ENCODE measurements at regions not wholly inside any gene's neighbourhood (a gene's known extent, or its start where the extent isn't known, plus 50 kb on each side); places are given as distances from the start of the nearest gene placed in this dataset.

- H3K27me3 ChIP-seq (ENCODE audit: control insufficient read depth, low read length), result no peaks in the 10 kb centered on the region
- no peak overlapping the region for H3K4me3 ChIP-seq (ENCODE audit: low read length)
- H4K20me1 ChIP-seq (ENCODE audit: control insufficient read depth, insufficient read depth, low read depth, low read length), result no peaks in the 10 kb centered on the region
- no peaks in the 10 kb centered on the region for H3K4me1 ChIP-seq (ENCODE audit: control insufficient read depth, low read length)
- H3K9me3 ChIP-seq (ENCODE audit: control insufficient read depth, insufficient read depth, low read length), result no peaks in the 10 kb centered on the region
- no peaks in the 10 kb centered on the region for H3K79me2 ChIP-seq (ENCODE audit: control insufficient read depth, low read length)
- no peak overlapping the region for H3K27ac ChIP-seq (ENCODE audit: low read depth, low read length)
- H3K9me2 ChIP-seq (replicated peaks; ENCODE audit: control insufficient read depth, low read length), result no peaks in the 10 kb centered on the region
- no peak overlapping the region for H3K4me2 ChIP-seq (ENCODE audit: low read length)
- TF ChIP-seq EZH2phosphoT487 (IDR thresholded peaks at IDR 0.05; ENCODE audit: borderline replicate concordance, low read length) (no peak), CTCF (IDR thresholded peaks at IDR 0.05; ENCODE audit: low read depth, low read length, poor library complexity, severe bottlenecking) (no peak)
- H3K36me3 ChIP-seq (ENCODE audit: control insufficient read depth, low read length), result no peaks in the 10 kb centered on the region
- H3F3A ChIP-seq (ENCODE audit: control insufficient read depth, insufficient read depth), result no peaks in the 10 kb centered on the region
These were observed 80.1 kb downstream of the EOMES start for GRCh38 chr3:27641888-27642601.

GRCh38 chr3:27641271-27641800 lies 80.8 kb downstream of the EOMES start:
- Histone ChIP-seq H3K4me1 (ENCODE audit: control insufficient read depth, low read length) (no peaks in the 10 kb centered on the region), H3K4me3 (ENCODE audit: low read length) (no peak overlapping the region), H3F3A (ENCODE audit: control insufficient read depth, insufficient read depth) (no peaks in the 10 kb centered on the region), H3K27ac (ENCODE audit: low read depth, low read length) (no peak overlapping the region), H3K36me3 (ENCODE audit: control insufficient read depth, low read length) (no peaks in the 10 kb centered on the region), H3K79me2 (ENCODE audit: control insufficient read depth, low read length) (no peaks in the 10 kb centered on the region), H3K9me2 (replicated peaks; ENCODE audit: control insufficient read depth, low read length) (no peaks in the 10 kb centered on the region), H3K9me3 (ENCODE audit: control insufficient read depth, insufficient read depth, low read length) (no peaks in the 10 kb centered on the region), H4K20me1 (ENCODE audit: control insufficient read depth, insufficient read depth, low read depth, low read length) (no peaks in the 10 kb centered on the region), H3K27me3 (ENCODE audit: control insufficient read depth, low read length) (no peaks in the 10 kb centered on the region), H3K4me2 (ENCODE audit: low read length) (no peak overlapping the region)
- TF ChIP-seq EZH2phosphoT487 (IDR thresholded peaks at IDR 0.05; ENCODE audit: borderline replicate concordance, low read length) (no peak), CTCF (IDR thresholded peaks at IDR 0.05; ENCODE audit: low read depth, low read length, poor library complexity, severe bottlenecking) (no peak)

GRCh38 chr3:27639271-27639670 lies 82.9 kb downstream of the EOMES start:
- Histone ChIP-seq H3K27me3 (ENCODE audit: control insufficient read depth, low read length) (no peaks in the 10 kb centered on the region), H3K4me2 (ENCODE audit: low read length) (no peak overlapping the region), H3K9me3 (ENCODE audit: control insufficient read depth, insufficient read depth, low read length) (no peaks in the 10 kb centered on the region), H3K9me2 (replicated peaks; ENCODE audit: control insufficient read depth, low read length) (no peaks in the 10 kb centered on the region), H3K4me3 (ENCODE audit: low read length) (no peak overlapping the region), H3K36me3 (ENCODE audit: control insufficient read depth, low read length) (no peaks in the 10 kb centered on the region), H3K79me2 (ENCODE audit: control insufficient read depth, low read length) (no peaks in the 10 kb centered on the region), H4K20me1 (ENCODE audit: control insufficient read depth, insufficient read depth, low read depth, low read length) (no peaks in the 10 kb centered on the region), H3F3A (ENCODE audit: control insufficient read depth, insufficient read depth) (no peaks in the 10 kb centered on the region), H3K27ac (ENCODE audit: low read depth, low read length) (no peak overlapping the region), H3K4me1 (ENCODE audit: control insufficient read depth, low read length) (no peaks in the 10 kb centered on the region)
- TF ChIP-seq EZH2phosphoT487 (IDR thresholded peaks at IDR 0.05; ENCODE audit: borderline replicate concordance, low read length) (no peak), CTCF (IDR thresholded peaks at IDR 0.05; ENCODE audit: low read depth, low read length, poor library complexity, severe bottlenecking) (no peak)
